GM21723 (cell line): ENCODE measurements at regions not wholly inside any gene's neighbourhood (a gene's known extent, or its start where the extent isn't known, plus 50 kb on each side); places are given as distances from the start of the nearest gene placed in this dataset.
"Not testable (repeated sequence)": the region's sequence is repeated elsewhere in the genome, so short reads cannot be mapped to it uniquely, and the experiment has no call there.

ENCODE experiments used
- ATAC-seq: cut with Tn5 transposase; IDR thresholded peaks from one replicate; pipeline ENCODE4 v1.9.1; 2021; ENCODE audit warnings: mild to moderate bottlenecking, moderate library complexity; ENCODE audit not compliant: unreplicated experiment

GRCh38 chr3:145915787-145916186 is 245.2 kb downstream of the PLOD2 start:
- ATAC-seq: no peak

GRCh38 chr3:145927736-145928135 is 233.2 kb downstream of the PLOD2 start:
- ATAC-seq: not testable (repeated sequence)

DNA sequence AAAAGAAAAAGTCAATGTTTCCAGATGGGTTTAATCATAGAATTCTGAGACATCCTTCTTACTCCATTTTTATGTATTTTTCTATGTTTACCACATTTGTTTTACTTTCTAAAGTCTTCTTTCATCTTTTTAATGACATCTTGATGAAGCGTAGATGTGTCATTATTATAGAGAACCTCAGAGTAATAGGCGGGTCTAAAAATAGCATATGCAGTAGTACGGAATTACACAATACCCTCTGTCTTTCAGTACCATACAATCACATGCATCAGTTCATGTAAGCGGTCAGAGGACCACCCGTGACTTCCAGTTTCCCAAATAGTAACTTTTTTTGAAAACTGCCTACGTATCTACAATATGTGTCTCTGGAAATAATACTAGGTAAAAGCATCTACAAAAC is 224.0 kb downstream of the PLOD2 start:
- ATAC-seq: no peak

GRCh38 chr3:145939431-145939830 is 221.6 kb downstream of the PLOD2 start:
- no peak for ATAC-seq

GRCh38 chr3:145942052-145942451 is 218.9 kb downstream of the PLOD2 start:
- ATAC-seq: no peak

DNA sequence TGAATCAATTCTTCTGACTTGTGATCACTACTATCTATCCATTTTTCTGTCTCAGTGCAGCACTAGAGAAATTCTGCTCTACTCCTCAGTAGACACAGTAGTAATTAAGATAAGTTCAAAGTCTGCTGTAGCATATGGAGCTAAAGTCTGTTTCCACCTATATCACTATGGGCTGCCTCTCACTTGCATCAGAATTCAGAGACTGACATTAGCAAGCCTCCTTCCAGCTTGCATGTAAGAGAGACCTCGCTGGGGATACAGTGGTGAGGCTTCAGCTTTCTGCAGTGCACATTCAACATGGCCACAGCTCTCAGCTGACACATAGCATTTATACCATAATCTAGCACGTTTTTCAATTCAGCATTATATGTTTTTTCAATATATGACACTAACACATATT is 217.0 kb downstream of the PLOD2 start:
- ATAC-seq: no peak

DNA sequence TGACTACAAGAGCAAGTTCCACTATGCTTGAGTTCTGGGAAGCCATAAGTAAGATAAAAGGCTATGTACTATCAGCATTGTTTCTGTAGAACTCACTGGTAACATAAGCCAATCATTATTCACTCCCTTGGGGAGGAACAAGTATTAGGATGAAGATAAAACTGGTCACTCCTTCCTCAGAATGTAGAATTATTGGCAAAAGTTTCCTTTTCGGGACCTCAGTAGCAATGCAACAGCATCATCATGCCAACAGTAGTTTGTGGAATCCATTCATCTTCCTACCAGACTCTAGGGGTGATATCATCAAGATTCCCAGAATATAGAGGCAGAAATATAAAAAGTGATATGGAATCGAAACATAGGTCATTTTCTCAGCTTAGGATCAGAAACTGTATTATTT is 209.5 kb downstream of the PLOD2 start:
- no peak for ATAC-seq

DNA sequence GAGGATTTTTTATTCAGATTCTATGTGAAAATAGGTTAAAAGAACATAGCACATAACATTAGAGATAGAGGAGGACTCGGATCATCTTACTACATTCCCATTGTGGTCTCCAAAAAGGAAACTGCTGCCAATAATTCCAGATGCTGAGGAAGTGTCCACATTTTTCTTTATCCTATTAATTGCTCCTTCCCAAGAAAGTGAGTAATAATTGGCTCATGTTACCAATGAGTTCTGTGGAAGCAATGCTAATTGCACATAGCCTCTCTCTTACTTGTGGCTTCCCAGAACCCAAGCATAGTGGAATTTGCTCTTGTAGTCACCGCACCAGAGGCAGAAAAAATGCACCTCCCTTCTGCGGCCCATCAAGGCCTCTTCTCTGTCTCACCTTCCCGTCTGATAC is 208.4 kb downstream of the PLOD2 start:
- no peak for ATAC-seq

- ATAC-seq: no peak
Measured at GRCh38 chr3:145953316-145953715, 207.7 kb downstream of the PLOD2 start.

DNA sequence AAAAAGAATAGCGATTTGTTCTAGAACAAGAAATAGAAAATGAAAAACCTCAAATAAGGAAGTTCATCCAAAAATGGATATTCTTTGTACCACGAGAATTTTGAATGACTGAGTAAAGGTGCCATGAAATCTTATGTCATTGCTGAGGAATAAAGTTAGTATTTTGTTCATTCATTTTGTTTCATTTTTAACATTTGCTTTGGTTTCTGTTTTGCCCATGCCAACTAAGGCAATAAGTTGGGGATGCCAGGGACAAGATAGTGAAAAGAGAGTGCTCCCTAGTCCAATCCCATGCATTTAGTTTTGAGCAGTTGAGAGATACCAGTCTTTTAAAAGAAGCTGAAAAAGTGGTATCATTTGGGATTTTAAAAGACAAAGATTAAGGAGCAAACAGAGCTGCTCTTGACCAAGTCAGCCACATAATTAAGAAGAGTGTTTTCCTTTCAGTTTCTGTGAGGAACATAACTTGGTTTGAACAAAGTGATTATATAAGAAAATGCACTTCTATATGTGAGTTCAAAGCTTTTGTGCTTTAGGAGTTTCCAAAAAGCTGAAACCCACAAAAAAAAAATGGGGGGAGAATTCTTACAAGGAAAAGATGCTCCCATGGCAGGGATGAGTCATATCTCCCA is 201.4 kb downstream of the PLOD2 start:
- ATAC-seq: no peak

DNA sequence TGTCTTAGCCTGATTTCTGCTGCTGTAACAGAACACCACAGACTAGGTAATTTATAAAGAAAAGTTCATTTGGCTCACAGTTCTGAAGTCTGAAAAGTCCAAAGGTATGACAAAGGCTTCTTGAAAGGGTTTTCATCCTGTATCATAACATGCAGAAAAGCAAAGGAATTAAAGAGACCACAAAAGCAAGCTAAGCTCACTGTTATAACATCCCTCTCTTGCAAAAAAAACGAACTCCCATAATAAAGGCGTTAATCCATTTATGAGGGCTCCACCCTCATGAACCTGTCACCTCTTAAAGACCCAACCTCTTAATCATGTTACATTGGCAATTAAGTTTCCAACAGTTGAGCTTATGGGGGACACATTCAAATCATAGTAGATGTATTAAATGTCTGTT is 197.9 kb downstream of the PLOD2 start:
- no peak for ATAC-seq

DNA sequence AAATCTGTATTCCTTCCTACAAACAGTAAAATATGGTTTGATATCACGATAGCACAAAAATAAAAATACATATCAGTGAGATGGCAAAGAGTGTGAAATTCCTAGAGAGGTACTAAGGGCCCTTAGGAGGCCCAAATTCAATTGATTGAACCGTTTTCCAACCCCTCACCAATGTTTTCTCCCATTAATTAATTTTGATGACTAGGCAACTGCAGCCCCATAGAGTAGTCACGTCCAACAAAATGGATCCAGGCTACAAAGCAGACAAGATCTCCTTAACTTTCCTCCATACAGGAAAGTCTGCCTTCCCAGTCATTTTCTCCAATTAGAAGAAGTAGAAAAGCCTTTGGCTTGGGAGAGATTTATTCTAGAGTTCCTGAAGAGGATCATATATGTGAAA is 193.9 kb downstream of the PLOD2 start:
- ATAC-seq: no peak

- ATAC-seq: no peak
Measured at GRCh38 chr3:145971186-145971585, 189.8 kb downstream of the PLOD2 start.

DNA sequence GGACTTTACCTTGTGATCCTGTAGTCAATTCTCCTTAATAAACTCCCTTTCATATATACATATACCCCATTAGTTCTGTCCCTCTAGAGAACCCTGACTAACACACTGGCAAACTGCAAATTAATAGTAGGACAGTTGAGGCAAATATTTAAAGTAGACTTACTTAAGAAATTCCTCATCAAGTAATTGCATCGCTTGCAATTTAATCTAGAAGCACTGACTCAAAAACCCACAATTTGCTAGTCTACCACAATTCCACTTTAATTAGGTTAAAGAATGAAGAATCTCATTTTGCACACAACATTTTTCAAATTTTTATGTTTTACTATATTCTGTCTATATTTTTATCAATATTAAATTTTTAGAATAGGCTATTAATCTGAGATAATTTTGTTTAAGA is 188.1 kb downstream of the PLOD2 start:
- no peak for ATAC-seq

- no peak for ATAC-seq
Measured at GRCh38 chr3:145981056-145981455, 179.9 kb downstream of the PLOD2 start.

DNA sequence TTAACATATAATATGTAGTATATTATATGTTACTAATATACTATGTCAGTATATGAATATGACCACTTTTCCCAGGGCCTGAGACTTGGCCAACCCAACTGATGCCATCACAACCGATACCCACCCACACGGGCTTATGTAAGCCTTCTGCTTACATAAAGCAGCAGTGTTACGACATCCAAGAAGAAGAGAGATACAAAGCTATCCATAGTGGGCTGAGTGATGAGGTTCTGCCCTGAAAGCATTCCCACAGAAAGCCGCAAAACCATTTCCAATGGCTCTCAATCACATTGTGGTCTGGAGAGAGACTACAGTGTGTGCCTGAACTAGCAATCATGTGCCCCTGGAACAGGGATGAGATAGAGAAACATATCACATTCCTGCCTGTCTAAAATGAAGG is 177.9 kb downstream of the PLOD2 start:
- ATAC-seq: no peak
